ENCODE measurements at regions not wholly inside any gene's neighbourhood (a gene's known extent, or its start where the extent isn't known, plus 50 kb on each side); places are given as distances from the start of the nearest gene placed in this dataset.

- H3K4me3 ChIP-seq (ENCODE audit: low read depth in 1 of 2, low read length in 2 of 2): no peak overlapping the region
- no peak overlapping the region for H3K27ac ChIP-seq (ENCODE audit: low read depth in 2 of 2, low read length in 1 of 2)
- no peaks in the 10 kb centered on the region for H3K9me3 ChIP-seq (ENCODE audit: control insufficient read depth in 2 of 2, insufficient read depth in 1 of 2, low read depth in 1 of 2, low read length in 1 of 2)
- H3K27me3 ChIP-seq (ENCODE audit: control insufficient read depth in 1 of 2, insufficient read depth in 2 of 2, low read length in 2 of 2): no peaks in the 10 kb centered on the region
- 52 to 64% methylated on average over 5 of the region's 5 CpGs for WGBS, 2 donors
- H3K4me1 ChIP-seq (ENCODE audit: control insufficient read depth in 2 of 2, insufficient read depth in 2 of 2, low read length in 1 of 2): no peaks in the 10 kb centered on the region
- H3K36me3 ChIP-seq (ENCODE audit: control insufficient read depth in 2 of 2, insufficient read depth in 2 of 2, low read length in 1 of 2): no peaks in the 10 kb centered on the region
These were observed 216.2 kb downstream of the ENC1 start for GRCh38 chr5:74424162-74424868.

- no peaks in the 10 kb centered on the region for H3K9me3 ChIP-seq (ENCODE audit: control insufficient read depth in 2 of 2, insufficient read depth in 1 of 2, low read depth in 1 of 2, low read length in 1 of 2)
- H3K27me3 ChIP-seq (ENCODE audit: control insufficient read depth in 1 of 2, insufficient read depth in 2 of 2, low read length in 2 of 2): no peaks in the 10 kb centered on the region
- H3K27ac ChIP-seq (ENCODE audit: low read depth in 2 of 2, low read length in 1 of 2): no peak overlapping the region
- no peaks in the 10 kb centered on the region for H3K4me1 ChIP-seq (ENCODE audit: control insufficient read depth in 2 of 2, insufficient read depth in 2 of 2, low read length in 1 of 2)
- WGBS, 2 donors: 96 to 100% methylated on average over 1 of the region's 1 CpG
- no peak overlapping the region for H3K4me3 ChIP-seq (ENCODE audit: low read depth in 1 of 2, low read length in 2 of 2)
- no peaks in the 10 kb centered on the region for H3K36me3 ChIP-seq (ENCODE audit: control insufficient read depth in 2 of 2, insufficient read depth in 2 of 2, low read length in 1 of 2)
These were observed 217.1 kb downstream of the ENC1 start for GRCh38 chr5:74423383-74423782.

- Histone ChIP-seq H3K36me3 (ENCODE audit: control insufficient read depth in 2 of 2, insufficient read depth in 2 of 2, low read length in 1 of 2) (no peaks in the 10 kb centered on the region), H3K4me3 (ENCODE audit: low read depth in 1 of 2, low read length in 2 of 2) (no peak overlapping the region), H3K27me3 (ENCODE audit: control insufficient read depth in 1 of 2, insufficient read depth in 2 of 2, low read length in 2 of 2) (no peaks in the 10 kb centered on the region), H3K9me3 (ENCODE audit: control insufficient read depth in 2 of 2, insufficient read depth in 1 of 2, low read depth in 1 of 2, low read length in 1 of 2) (no peaks in the 10 kb centered on the region), H3K4me1 (ENCODE audit: control insufficient read depth in 2 of 2, insufficient read depth in 2 of 2, low read length in 1 of 2) (no peaks in the 10 kb centered on the region), H3K27ac (ENCODE audit: low read depth in 2 of 2, low read length in 1 of 2) (no peak overlapping the region)
- 85 to 89% methylated on average over 4 of the region's 4 CpGs for WGBS, 2 donors
These were observed 217.9 kb downstream of the ENC1 start for GRCh38 chr5:74422671-74423070.

- Histone ChIP-seq H3K4me3 (ENCODE audit: low read depth in 1 of 2, low read length in 2 of 2) (no peak overlapping the region), H3K27ac (ENCODE audit: low read depth in 2 of 2, low read length in 1 of 2) (no peak overlapping the region), H3K4me1 (ENCODE audit: control insufficient read depth in 2 of 2, insufficient read depth in 2 of 2, low read length in 1 of 2) (no peaks in the 10 kb centered on the region), H3K27me3 (ENCODE audit: control insufficient read depth in 1 of 2, insufficient read depth in 2 of 2, low read length in 2 of 2) (no peaks in the 10 kb centered on the region), H3K9me3 (ENCODE audit: control insufficient read depth in 2 of 2, insufficient read depth in 1 of 2, low read depth in 1 of 2, low read length in 1 of 2) (no peaks in the 10 kb centered on the region), H3K36me3 (ENCODE audit: control insufficient read depth in 2 of 2, insufficient read depth in 2 of 2, low read length in 1 of 2) (no peaks in the 10 kb centered on the region)
- 83 to 94% methylated on average over 3 of the region's 3 CpGs for WGBS, 2 donors
These were observed 218.5 kb downstream of the ENC1 start for GRCh38 chr5:74422030-74422429.

GRCh38 chr5:74421377-74421776, 219.2 kb downstream of the ENC1 start:
- Histone ChIP-seq H3K27ac (ENCODE audit: low read depth in 2 of 2, low read length in 1 of 2) (no peak overlapping the region), H3K36me3 (ENCODE audit: control insufficient read depth in 2 of 2, insufficient read depth in 2 of 2, low read length in 1 of 2) (no peaks in the 10 kb centered on the region), H3K9me3 (ENCODE audit: control insufficient read depth in 2 of 2, insufficient read depth in 1 of 2, low read depth in 1 of 2, low read length in 1 of 2) (no peaks in the 10 kb centered on the region), H3K4me3 (ENCODE audit: low read depth in 1 of 2, low read length in 2 of 2) (no peak overlapping the region), H3K4me1 (ENCODE audit: control insufficient read depth in 2 of 2, insufficient read depth in 2 of 2, low read length in 1 of 2) (no peaks in the 10 kb centered on the region), H3K27me3 (ENCODE audit: control insufficient read depth in 1 of 2, insufficient read depth in 2 of 2, low read length in 2 of 2) (no peaks in the 10 kb centered on the region)
- 53 to 60% methylated on average over 1 of the region's 1 CpG for WGBS, 2 donors

GRCh38 chr5:74420947-74421346, 219.6 kb downstream of the ENC1 start:
- Histone ChIP-seq H3K9me3 (ENCODE audit: control insufficient read depth in 2 of 2, insufficient read depth in 1 of 2, low read depth in 1 of 2, low read length in 1 of 2) (no peaks in the 10 kb centered on the region), H3K36me3 (ENCODE audit: control insufficient read depth in 2 of 2, insufficient read depth in 2 of 2, low read length in 1 of 2) (no peaks in the 10 kb centered on the region), H3K4me1 (ENCODE audit: control insufficient read depth in 2 of 2, insufficient read depth in 2 of 2, low read length in 1 of 2) (no peaks in the 10 kb centered on the region), H3K27me3 (ENCODE audit: control insufficient read depth in 1 of 2, insufficient read depth in 2 of 2, low read length in 2 of 2) (no peaks in the 10 kb centered on the region), H3K4me3 (ENCODE audit: low read depth in 1 of 2, low read length in 2 of 2) (no peak overlapping the region), H3K27ac (ENCODE audit: low read depth in 2 of 2, low read length in 1 of 2) (no peak overlapping the region)
- WGBS, 2 donors: 45 to 72% methylated on average over 1 of the region's 1 CpG

GRCh38 chr5:74420220-74420619, 220.3 kb downstream of the ENC1 start:
- no peaks in the 10 kb centered on the region for H3K4me1 ChIP-seq (ENCODE audit: control insufficient read depth in 2 of 2, insufficient read depth in 2 of 2, low read length in 1 of 2)
- H3K27ac ChIP-seq (ENCODE audit: low read depth in 2 of 2, low read length in 1 of 2): no peak overlapping the region
- no peak overlapping the region for H3K4me3 ChIP-seq (ENCODE audit: low read depth in 1 of 2, low read length in 2 of 2)
- WGBS, 2 donors: 64 to 85% methylated on average over 3 of the region's 3 CpGs
- no peaks in the 10 kb centered on the region for H3K27me3 ChIP-seq (ENCODE audit: control insufficient read depth in 1 of 2, insufficient read depth in 2 of 2, low read length in 2 of 2)
- H3K9me3 ChIP-seq (ENCODE audit: control insufficient read depth in 2 of 2, insufficient read depth in 1 of 2, low read depth in 1 of 2, low read length in 1 of 2): no peaks in the 10 kb centered on the region
- no peaks in the 10 kb centered on the region for H3K36me3 ChIP-seq (ENCODE audit: control insufficient read depth in 2 of 2, insufficient read depth in 2 of 2, low read length in 1 of 2)

GRCh38 chr5:74419468-74419867, 221.1 kb downstream of the ENC1 start:
- Histone ChIP-seq H3K27me3 (ENCODE audit: control insufficient read depth in 1 of 2, insufficient read depth in 2 of 2, low read length in 2 of 2) (no peaks in the 10 kb centered on the region), H3K27ac (ENCODE audit: low read depth in 2 of 2, low read length in 1 of 2) (no peak overlapping the region), H3K4me3 (ENCODE audit: low read depth in 1 of 2, low read length in 2 of 2) (no peak overlapping the region), H3K9me3 (ENCODE audit: control insufficient read depth in 2 of 2, insufficient read depth in 1 of 2, low read depth in 1 of 2, low read length in 1 of 2) (no peaks in the 10 kb centered on the region), H3K36me3 (ENCODE audit: control insufficient read depth in 2 of 2, insufficient read depth in 2 of 2, low read length in 1 of 2) (no peaks in the 10 kb centered on the region), H3K4me1 (ENCODE audit: control insufficient read depth in 2 of 2, insufficient read depth in 2 of 2, low read length in 1 of 2) (no peaks in the 10 kb centered on the region)
- WGBS, 2 donors: 73 to 78% methylated on average over 4 of the region's 4 CpGs

GRCh38 chr5:74418709-74419108, 221.8 kb downstream of the ENC1 start:
- Histone ChIP-seq H3K27ac (ENCODE audit: low read depth in 2 of 2, low read length in 1 of 2) (no peak overlapping the region), H3K4me1 (ENCODE audit: control insufficient read depth in 2 of 2, insufficient read depth in 2 of 2, low read length in 1 of 2) (no peaks in the 10 kb centered on the region), H3K27me3 (ENCODE audit: control insufficient read depth in 1 of 2, insufficient read depth in 2 of 2, low read length in 2 of 2) (no peaks in the 10 kb centered on the region), H3K9me3 (ENCODE audit: control insufficient read depth in 2 of 2, insufficient read depth in 1 of 2, low read depth in 1 of 2, low read length in 1 of 2) (no peaks in the 10 kb centered on the region), H3K36me3 (ENCODE audit: control insufficient read depth in 2 of 2, insufficient read depth in 2 of 2, low read length in 1 of 2) (no peaks in the 10 kb centered on the region), H3K4me3 (ENCODE audit: low read depth in 1 of 2, low read length in 2 of 2) (no peak overlapping the region)
- WGBS, 2 donors: 82 to 92% methylated on average over 2 of the region's 2 CpGs

- H3K4me3 ChIP-seq (ENCODE audit: low read depth in 1 of 2, low read length in 2 of 2): no peak overlapping the region
- no peaks in the 10 kb centered on the region for H3K4me1 ChIP-seq (ENCODE audit: control insufficient read depth in 2 of 2, insufficient read depth in 2 of 2, low read length in 1 of 2)
- 81 to 84% methylated on average over 1 of the region's 1 CpG for WGBS, 2 donors
- H3K36me3 ChIP-seq (ENCODE audit: control insufficient read depth in 2 of 2, insufficient read depth in 2 of 2, low read length in 1 of 2): no peaks in the 10 kb centered on the region
- H3K27ac ChIP-seq (ENCODE audit: low read depth in 2 of 2, low read length in 1 of 2): no peak overlapping the region
- no peaks in the 10 kb centered on the region for H3K27me3 ChIP-seq (ENCODE audit: control insufficient read depth in 1 of 2, insufficient read depth in 2 of 2, low read length in 2 of 2)
- no peaks in the 10 kb centered on the region for H3K9me3 ChIP-seq (ENCODE audit: control insufficient read depth in 2 of 2, insufficient read depth in 1 of 2, low read depth in 1 of 2, low read length in 1 of 2)
These were observed 222.3 kb downstream of the ENC1 start for GRCh38 chr5:74418261-74418660.
